Uterus (tissue), 3 donors: ENCODE measurements at regions not wholly inside any gene's neighbourhood (a gene's known extent, or its start where the extent isn't known, plus 50 kb on each side); places are given as distances from the start of the nearest gene placed in this dataset.

Experiments used
- DNase-seq, 2 donors: peaks; one replicate each; pipeline ENCODE4 v3.0.0-alpha.2; 2019 to 2020
- H3K27ac ChIP-seq, 2 donors: fragments of 200-600 bp; sonication (generic); 1 replicate in 1 of 2; 2 replicates in 1 of 2; pipeline ENCODE4 v1.5.1; 2016 to 2018
- H3K27me3 ChIP-seq, 2 donors: fragments of 200-600 bp; sonication (generic); one replicate each; pipeline ENCODE4 v1.5.1; 2018 to 2019; ENCODE audit warnings: control low read depth in 1 of 2
- H3K36me3 ChIP-seq, 2 donors: fragments of 200-600 bp; sonication (generic); one replicate each; pipeline ENCODE4 v1.5.1; 2019; ENCODE audit warnings: control low read depth in 1 of 2
- H3K4me1 ChIP-seq, 2 donors: fragments of 200-600 bp; sonication (generic); one replicate each; pipeline ENCODE4 v1.5.1; 2018 to 2019; ENCODE audit warnings: control low read depth in 1 of 2
- H3K4me3 ChIP-seq, 2 donors: fragments of 200-600 bp; sonication (generic); 1 replicate in 1 of 2; 2 replicates in 1 of 2; pipeline ENCODE4 v1.5.1; 2018 to 2019; ENCODE audit warnings: mild to moderate bottlenecking in 1 of 2
- H3K9me3 ChIP-seq, 2 donors: fragments of 200-600 bp; sonication (generic); one replicate each; pipeline ENCODE4 v1.5.1; 2019; ENCODE audit warnings: control low read depth in 1 of 2
- POLR2A ChIP-seq, 2 donors: fragments of 450-650 bp; IDR thresholded peaks; one replicate each; pipeline ENCODE4 v1.6.1; 2016; ENCODE audit warnings: antibody characterized with exemption in 2 of 2, mild to moderate bottlenecking in 1 of 2, moderate library complexity in 1 of 2
- intact Hi-C: fragments of 100-400 bp; cut with DNase I; formaldehyde crosslinking; loops from one replicate; pipeline ENCODE4 v1.15.1; 2023; ENCODE audit warnings: low total_unique reads
- TF ChIP-seq, protein P1 (sequence below), 4 experiments: fragments of 200-600 bp in 2 of 4; fragments of 450-650 bp in 2 of 4; sonication (generic) in 2 of 4; IDR thresholded peaks; one replicate each; pipeline ENCODE4 v1.5.1; 2016 to 2019; ENCODE audit warnings: antibody characterized with exemption in 4 of 4, mild to moderate bottlenecking in 2 of 4, moderate library complexity in 1 of 4
- donor health status: DM: yes; HTN: yes; CAD: no.

- TF ChIP-seq, protein P1, sequence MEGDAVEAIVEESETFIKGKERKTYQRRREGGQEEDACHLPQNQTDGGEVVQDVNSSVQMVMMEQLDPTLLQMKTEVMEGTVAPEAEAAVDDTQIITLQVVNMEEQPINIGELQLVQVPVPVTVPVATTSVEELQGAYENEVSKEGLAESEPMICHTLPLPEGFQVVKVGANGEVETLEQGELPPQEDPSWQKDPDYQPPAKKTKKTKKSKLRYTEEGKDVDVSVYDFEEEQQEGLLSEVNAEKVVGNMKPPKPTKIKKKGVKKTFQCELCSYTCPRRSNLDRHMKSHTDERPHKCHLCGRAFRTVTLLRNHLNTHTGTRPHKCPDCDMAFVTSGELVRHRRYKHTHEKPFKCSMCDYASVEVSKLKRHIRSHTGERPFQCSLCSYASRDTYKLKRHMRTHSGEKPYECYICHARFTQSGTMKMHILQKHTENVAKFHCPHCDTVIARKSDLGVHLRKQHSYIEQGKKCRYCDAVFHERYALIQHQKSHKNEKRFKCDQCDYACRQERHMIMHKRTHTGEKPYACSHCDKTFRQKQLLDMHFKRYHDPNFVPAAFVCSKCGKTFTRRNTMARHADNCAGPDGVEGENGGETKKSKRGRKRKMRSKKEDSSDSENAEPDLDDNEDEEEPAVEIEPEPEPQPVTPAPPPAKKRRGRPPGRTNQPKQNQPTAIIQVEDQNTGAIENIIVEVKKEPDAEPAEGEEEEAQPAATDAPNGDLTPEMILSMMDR (IDR thresholded peaks at IDR 0.05), result no peak
- no peak for TF ChIP-seq POLR2A (IDR thresholded peaks at IDR 0.05)
- H3K4me1 ChIP-seq, result no peaks in the 10 kb centered on the region
- intact Hi-C loops, result no loop called here
- no peak overlapping the region for H3K27ac ChIP-seq
- no peaks in the 10 kb centered on the region for H3K27me3 ChIP-seq
- H3K9me3 ChIP-seq, result no peaks in the 10 kb centered on the region
- no peak overlapping the region for H3K4me3 ChIP-seq
- DNase-seq, result no peak
- H3K36me3 ChIP-seq, result no peaks in the 10 kb centered on the region
Measured at GRCh38 chr13:84566780-84567179, 684.5 kb upstream of the SLITRK1 start.

DNA sequence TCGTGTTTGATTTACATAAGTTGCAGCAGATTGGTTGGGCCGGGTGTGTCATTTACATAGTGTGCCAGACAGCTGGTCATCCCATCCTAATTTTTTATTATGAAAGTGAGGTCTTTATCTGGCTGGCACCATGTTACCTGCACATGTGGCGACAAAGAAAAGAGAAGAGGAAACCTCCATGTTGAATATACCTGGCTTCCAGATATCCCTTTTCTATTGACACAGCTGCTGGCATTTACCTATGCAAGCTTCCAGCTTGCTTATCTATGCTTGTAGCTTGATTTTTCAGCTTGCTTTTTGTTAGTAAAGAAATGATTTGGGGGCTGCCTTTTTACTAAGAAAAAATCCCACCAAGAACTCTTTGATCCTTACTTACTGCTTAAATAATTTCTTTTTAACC lies 681.3 kb upstream of the SLITRK1 start:
- Histone ChIP-seq H3K4me3 (no peak overlapping the region), H3K27ac (no peak overlapping the region), H3K27me3 (no peaks in the 10 kb centered on the region), H3K36me3 (no peaks in the 10 kb centered on the region), H3K9me3 (no peaks in the 10 kb centered on the region), H3K4me1 (no peaks in the 10 kb centered on the region)
- no peak for DNase-seq
- TF ChIP-seq, protein P1 (IDR thresholded peaks at IDR 0.05), result no peak
- no peak for TF ChIP-seq POLR2A (IDR thresholded peaks at IDR 0.05)
- intact Hi-C loops, result no loop called here

GRCh38 chr13:84553227-84553626 lies 671.0 kb upstream of the SLITRK1 start:
- Histone ChIP-seq H3K9me3 (no peaks in the 10 kb centered on the region), H3K27ac (no peak overlapping the region), H3K36me3 (no peaks in the 10 kb centered on the region), H3K4me1 (no peaks in the 10 kb centered on the region), H3K27me3 (no peaks in the 10 kb centered on the region), H3K4me3 (no peak overlapping the region)
- intact Hi-C loops, result no loop called here
- no peak for DNase-seq
- TF ChIP-seq, protein P1 (IDR thresholded peaks at IDR 0.05), result no peak
- no peak for TF ChIP-seq POLR2A (IDR thresholded peaks at IDR 0.05)

DNA sequence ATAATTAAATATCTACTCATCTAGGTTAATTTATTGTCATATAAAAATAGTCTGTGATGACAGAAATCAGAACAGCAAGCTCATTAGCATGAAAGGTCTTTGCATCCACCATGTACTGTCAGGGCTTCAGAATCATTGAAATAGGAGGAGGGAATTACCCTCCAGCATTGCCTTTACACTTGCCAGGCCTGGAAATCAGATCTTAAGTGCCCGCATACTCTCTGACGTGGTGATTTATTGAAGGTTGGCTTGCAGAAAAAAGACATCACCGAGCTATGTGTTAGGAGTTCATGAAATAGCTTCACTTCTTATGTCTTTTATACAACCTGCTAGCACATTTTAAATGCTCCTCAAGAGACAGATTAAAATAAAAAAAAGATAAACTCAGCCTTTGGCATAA lies 661.7 kb upstream of the SLITRK1 start:
- intact Hi-C loops, result no loop called here
- DNase-seq, result no peak
- TF ChIP-seq, protein P1 (IDR thresholded peaks at IDR 0.05), result no peak
- TF ChIP-seq POLR2A (IDR thresholded peaks at IDR 0.05), result no peak
- Histone ChIP-seq H3K9me3 (no peaks in the 10 kb centered on the region), H3K27me3 (no peaks in the 10 kb centered on the region), H3K4me3 (no peak overlapping the region), H3K4me1 (no peaks in the 10 kb centered on the region), H3K27ac (no peak overlapping the region), H3K36me3 (no peaks in the 10 kb centered on the region)

- no peak for TF ChIP-seq POLR2A (IDR thresholded peaks at IDR 0.05)
- TF ChIP-seq, protein P1 (IDR thresholded peaks at IDR 0.05), result no peak
- Histone ChIP-seq H3K4me3 (no peak overlapping the region), H3K36me3 (no peaks in the 10 kb centered on the region), H3K27me3 (no peaks in the 10 kb centered on the region), H3K9me3 (no peaks in the 10 kb centered on the region), H3K27ac (no peak overlapping the region), H3K4me1 (no peaks in the 10 kb centered on the region)
- no peak for DNase-seq
- intact Hi-C loops, result no loop called here
Measured at GRCh38 chr13:84542348-84542747, 660.1 kb upstream of the SLITRK1 start.
